Limb (tissue), 2 donors: ENCODE measurements at regions not wholly inside any gene's neighbourhood (a gene's known extent, or its start where the extent isn't known, plus 50 kb on each side); places are given as distances from the start of the nearest gene placed in this dataset.
"Not testable (repeated sequence)": the region's sequence is repeated elsewhere in the genome, so short reads cannot be mapped to it uniquely, and the experiment has no call there.

Experiments used
- DNase-seq, 2 donors: peaks; one replicate each; pipeline ENCODE4 v3.0.0-alpha.2; 2016; ENCODE audit errors: extremely low spot score in 2 of 2

GRCh38 chr7:70846208-70846607 is 285.7 kb upstream of the GALNT17 start:
- DNase-seq: no peak

GRCh38 chr7:70849580-70850235 is 282.2 kb upstream of the GALNT17 start:
- DNase-seq: no peak

DNA sequence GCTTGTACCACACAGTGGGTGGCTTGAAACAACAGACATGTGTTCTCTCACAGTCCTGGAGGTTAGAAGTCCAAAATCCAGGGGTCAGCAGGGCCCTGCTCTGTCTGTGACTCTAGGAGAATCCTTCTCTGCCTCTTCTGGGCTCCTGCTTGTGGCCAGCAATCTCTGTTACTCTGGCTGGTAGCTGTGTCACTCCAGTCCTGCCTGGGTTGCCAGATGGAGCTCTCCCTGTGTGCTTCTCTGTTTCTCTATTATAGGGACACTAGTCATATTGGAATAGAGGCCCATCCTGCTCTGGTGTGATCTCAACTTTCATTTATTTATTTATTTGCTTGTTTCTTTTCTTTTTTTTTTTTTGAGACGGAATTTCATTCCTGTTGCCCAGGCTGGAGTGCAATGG is 276.6 kb upstream of the GALNT17 start:
- DNase-seq: no peak

DNA sequence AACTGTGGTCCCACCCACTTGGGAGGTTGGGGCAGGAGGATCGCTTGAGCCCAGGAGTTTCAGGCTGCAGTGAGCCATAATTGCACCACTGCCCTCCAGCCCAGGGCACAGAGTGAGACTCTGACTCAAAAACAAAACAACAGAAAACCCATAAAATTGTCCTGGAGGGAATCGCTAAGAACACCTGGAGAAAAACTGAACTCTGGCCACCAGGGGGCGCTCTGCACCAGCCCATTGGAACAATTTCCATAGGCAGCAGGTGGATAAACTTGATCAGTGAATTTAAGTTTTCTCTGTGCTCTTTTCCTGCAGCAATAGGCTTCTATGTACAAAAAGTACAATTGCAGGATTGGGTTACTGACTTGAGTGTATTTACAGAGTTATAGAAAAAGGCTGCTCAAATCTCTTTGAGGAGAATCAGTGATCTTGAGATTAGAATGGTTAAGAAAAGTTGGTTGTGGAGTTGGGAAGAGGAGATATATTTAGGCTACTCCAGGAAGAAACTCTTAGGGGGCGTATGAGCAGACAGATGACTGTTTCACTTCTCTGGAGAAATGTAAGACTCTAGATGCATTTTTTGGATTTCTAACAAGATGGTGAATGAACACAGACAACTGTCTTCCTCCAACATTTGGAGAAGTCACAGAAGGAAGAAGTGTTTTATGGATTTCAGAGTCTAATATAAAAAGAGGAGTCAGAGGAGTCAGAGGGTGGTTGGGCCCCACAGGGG is 274.9 kb upstream of the GALNT17 start:
- peak; percentile 82 to 91 for DNase-seq

- DNase-seq: no peak
Observed at GRCh38 chr7:70857793-70858545, 274.0 kb upstream of the GALNT17 start.

GRCh38 chr7:70867513-70867912 is 264.4 kb upstream of the GALNT17 start:
- no peak for DNase-seq

GRCh38 chr7:70870349-70870748 is 261.6 kb upstream of the GALNT17 start:
- DNase-seq: no peak

- DNase-seq: no peak
Observed at GRCh38 chr7:70872188-70872587, 259.8 kb upstream of the GALNT17 start.

DNA sequence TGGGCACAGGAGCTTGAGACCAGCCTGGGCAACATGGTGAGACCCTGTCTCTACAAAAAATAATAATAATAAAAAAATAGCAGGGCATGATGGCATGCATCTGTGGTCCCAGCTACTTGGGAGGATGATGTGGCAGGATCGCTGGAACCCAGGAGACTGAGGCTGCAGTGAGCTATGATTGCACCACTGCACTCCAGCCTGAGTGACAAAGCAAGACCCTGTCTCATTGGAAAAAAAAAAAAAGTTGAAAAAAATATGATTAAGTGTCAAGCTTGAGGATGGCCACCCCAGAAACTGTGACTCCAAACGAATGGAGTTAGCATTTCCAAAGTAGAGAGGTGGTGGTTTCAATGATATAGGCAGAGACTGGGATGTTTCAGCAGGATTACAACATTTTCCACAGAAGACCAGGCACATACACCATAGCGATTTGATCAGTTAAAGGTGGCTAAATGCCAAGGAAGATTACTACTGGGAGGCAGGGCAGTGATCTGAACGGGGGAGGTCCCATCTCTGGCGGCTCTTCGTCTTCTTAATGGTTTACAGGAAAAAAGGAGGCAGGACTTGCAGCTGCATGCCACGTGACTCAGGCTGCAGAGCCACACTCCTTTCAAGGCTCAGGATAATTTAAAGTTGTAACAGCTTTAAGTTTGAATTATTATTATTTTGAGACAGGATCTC is 250.6 kb upstream of the GALNT17 start:
- DNase-seq: no peak

GRCh38 chr7:70883750-70884439 is 248.0 kb upstream of the GALNT17 start:
- no peak for DNase-seq

- no peak for DNase-seq
Observed at GRCh38 chr7:70884440-70884764, 247.5 kb upstream of the GALNT17 start.

GRCh38 chr7:70884809-70885208 is 247.1 kb upstream of the GALNT17 start:
- DNase-seq: no peak

DNA sequence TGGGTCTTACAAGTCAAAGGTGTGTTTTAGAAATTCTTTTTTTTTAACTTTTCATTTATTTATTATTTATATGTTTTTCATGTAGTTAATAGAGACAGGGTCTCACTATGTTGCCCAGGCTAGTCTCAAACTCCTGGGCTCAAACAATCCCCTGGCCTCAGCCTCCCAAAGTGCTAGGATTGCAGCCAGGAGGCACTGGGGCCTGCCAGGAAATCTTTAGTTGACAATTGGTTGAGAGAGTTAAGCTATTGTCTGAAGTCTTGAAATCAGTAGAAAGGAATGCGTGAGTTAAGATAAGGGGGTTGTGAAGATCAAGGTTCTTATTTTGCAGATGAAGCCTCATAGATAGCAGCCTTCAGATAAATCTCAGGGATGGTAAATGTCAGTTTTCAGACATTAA is 245.4 kb upstream of the GALNT17 start:
- no peak for DNase-seq

GRCh38 chr7:70887186-70887585 is 244.8 kb upstream of the GALNT17 start:
- no peak for DNase-seq

- no peak for DNase-seq
Observed at GRCh38 chr7:70890147-70890969, 241.6 kb upstream of the GALNT17 start.

- DNase-seq: no peak
Observed at GRCh38 chr7:70893422-70893821, 238.5 kb upstream of the GALNT17 start.

DNA sequence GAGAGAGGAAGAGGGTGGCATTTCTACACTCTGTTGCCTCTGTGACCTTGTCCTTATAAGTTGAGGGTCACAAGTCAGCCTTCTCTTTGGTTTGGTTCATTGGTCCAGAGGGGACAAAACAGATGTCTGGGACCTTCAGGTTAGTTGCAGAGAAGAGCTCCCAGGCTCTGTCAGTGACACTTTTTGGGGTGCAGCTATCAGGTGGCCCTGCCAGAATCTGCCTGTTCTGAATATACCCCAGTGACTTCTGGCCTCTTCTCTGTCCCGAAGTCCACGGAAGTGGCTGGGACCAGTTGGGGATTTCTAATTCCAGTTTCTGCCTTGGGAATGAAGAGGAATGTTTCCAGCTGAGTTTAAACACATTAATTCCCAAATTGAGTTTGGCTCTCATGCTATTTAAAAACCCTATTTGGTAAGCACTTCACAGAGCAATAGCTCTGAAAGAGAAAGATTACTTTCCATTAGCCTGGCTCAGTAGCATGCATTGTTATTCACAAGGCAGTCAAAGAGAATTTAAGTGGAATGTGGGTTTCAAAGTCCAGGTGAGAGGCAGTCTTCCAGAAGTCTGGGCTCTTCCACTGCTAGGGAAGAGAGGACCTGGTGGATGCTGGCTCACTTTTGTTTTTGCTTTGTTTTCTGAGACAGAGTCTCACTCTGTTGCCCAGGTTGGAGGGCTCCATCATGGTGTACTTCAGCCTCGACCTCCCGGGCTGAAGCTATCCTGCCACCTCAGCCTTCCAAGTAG is 237.8 kb upstream of the GALNT17 start:
- no peak for DNase-seq

DNA sequence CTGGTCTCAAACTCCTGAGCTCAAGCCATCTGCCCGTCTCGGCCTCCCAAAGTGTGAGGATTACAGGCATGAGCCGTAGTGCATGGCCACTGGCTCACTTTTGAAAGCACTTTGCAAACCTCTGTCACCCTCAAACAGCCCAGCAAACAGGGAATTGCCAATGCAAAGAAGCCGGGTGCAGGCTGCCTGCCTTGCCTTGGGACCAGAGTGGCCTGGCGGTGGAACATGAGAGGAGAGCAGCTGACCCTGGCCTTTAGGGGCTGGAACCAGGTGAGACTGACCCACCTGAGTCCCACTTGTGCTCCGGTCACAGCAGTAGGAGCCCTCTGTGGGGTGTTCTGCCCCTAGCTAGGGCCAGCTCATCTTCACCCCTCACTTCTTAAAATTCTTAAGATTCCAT is 237.1 kb upstream of the GALNT17 start:
- no peak for DNase-seq

DNA sequence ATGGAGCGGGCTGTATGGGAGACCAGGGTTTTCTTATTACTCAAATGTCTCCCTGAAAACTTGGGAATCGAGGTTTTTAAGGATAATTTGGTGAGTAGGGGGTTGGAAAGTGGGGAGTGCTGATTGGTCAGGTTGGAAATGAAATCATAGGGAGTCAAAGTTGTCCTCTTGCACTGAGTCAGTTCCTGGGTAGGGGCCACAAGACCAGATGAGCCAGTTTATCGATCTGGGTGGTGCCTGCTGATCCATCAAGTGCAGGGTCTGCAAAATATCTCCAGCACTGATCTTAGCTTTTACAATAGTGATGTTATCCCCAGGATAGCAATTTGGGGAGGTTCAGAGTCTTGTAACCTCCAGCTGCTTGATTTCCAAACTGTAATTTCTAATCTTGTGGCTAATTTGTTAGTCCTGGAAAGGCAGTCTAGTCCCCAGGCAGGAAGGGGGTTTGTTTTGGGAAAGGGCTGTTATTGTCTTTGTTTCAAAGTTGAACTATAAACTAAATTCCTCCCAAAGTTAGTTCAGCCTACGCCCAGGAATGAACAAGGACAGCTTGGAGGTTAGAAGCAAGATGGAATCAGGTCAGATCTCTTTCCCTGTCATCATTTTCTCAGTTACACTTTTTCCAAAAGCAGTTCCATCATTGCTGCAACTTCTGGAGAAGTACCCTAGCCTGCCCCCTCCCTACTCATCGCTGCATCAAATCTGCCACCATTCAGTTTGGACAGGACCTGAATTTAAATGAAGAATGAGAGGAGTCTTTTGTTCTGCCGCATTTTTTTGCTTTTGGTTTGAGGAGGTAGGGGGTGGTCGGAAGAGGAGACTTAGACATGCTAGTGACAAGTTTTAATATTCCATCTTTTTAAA is 236.4 kb upstream of the GALNT17 start:
- DNase-seq: not testable (repeated sequence)
